ENCODE measurements at regions not wholly inside any gene's neighbourhood (a gene's known extent, or its start where the extent isn't known, plus 50 kb on each side); places are given as distances from the start of the nearest gene placed in this dataset.

- Histone ChIP-seq H3K27me3 (no peaks in the 10 kb centered on the region), H3K36me3 (no peaks in the 10 kb centered on the region), H3K9me3 (ENCODE audit: low read depth) (no peaks in the 10 kb centered on the region), H3K4me1 (ENCODE audit: low read depth) (no peaks in the 10 kb centered on the region), H3K27ac (no peak overlapping the region), H3K4me3 (no peak overlapping the region)
- TF ChIP-seq, protein P1, sequence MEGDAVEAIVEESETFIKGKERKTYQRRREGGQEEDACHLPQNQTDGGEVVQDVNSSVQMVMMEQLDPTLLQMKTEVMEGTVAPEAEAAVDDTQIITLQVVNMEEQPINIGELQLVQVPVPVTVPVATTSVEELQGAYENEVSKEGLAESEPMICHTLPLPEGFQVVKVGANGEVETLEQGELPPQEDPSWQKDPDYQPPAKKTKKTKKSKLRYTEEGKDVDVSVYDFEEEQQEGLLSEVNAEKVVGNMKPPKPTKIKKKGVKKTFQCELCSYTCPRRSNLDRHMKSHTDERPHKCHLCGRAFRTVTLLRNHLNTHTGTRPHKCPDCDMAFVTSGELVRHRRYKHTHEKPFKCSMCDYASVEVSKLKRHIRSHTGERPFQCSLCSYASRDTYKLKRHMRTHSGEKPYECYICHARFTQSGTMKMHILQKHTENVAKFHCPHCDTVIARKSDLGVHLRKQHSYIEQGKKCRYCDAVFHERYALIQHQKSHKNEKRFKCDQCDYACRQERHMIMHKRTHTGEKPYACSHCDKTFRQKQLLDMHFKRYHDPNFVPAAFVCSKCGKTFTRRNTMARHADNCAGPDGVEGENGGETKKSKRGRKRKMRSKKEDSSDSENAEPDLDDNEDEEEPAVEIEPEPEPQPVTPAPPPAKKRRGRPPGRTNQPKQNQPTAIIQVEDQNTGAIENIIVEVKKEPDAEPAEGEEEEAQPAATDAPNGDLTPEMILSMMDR (IDR thresholded peaks at IDR 0.05; ENCODE audit: low read depth, low read length): no peak
- DNase-seq (ENCODE audit: low read depth in 1 of 2, low spot score in 1 of 2): no peak
Observed at GRCh38 chr3:117499189-117499870, 789.8 kb downstream of the TUSC7 start.

GRCh38 chr3:117507958-117508357 is 798.4 kb downstream of the TUSC7 start:
- no peak for DNase-seq (ENCODE audit: low read depth in 1 of 2, low spot score in 1 of 2)
- no peaks in the 10 kb centered on the region for H3K4me1 ChIP-seq (ENCODE audit: low read depth)
- H3K36me3 ChIP-seq: no peaks in the 10 kb centered on the region
- TF ChIP-seq, protein P1 (IDR thresholded peaks at IDR 0.05; ENCODE audit: low read depth, low read length): no peak
- no peaks in the 10 kb centered on the region for H3K27me3 ChIP-seq
- H3K4me3 ChIP-seq: no peak overlapping the region
- H3K27ac ChIP-seq: no peak overlapping the region
- no peaks in the 10 kb centered on the region for H3K9me3 ChIP-seq (ENCODE audit: low read depth)

GRCh38 chr3:117509858-117510257 is 800.3 kb downstream of the TUSC7 start:
- Histone ChIP-seq H3K27me3 (no peaks in the 10 kb centered on the region), H3K9me3 (ENCODE audit: low read depth) (no peaks in the 10 kb centered on the region), H3K36me3 (no peaks in the 10 kb centered on the region), H3K4me3 (no peak overlapping the region), H3K27ac (no peak overlapping the region), H3K4me1 (ENCODE audit: low read depth) (no peaks in the 10 kb centered on the region)
- DNase-seq (ENCODE audit: low read depth in 1 of 2, low spot score in 1 of 2): no peak
- TF ChIP-seq, protein P1 (IDR thresholded peaks at IDR 0.05; ENCODE audit: low read depth, low read length): no peak

DNA sequence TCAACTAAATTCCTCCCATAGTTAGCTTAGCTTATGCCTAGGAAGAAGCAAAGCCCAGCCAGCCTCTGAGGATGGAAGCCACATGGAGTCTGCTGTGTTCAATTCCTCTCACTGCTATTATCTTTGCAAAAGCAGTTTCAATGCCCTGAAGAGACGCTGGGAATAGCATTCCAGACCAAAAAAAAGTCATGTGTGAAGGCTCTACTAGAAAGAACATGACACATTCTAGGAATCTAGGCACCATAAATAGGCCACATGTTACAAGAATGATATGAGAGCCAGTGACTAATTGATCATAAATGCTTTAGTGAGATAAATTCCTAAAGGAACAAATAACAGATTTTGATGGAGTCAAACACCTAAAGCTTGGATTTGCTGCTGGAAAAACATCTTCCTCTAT is 800.8 kb downstream of the TUSC7 start:
- Histone ChIP-seq H3K27me3 (no peaks in the 10 kb centered on the region), H3K27ac (no peak overlapping the region), H3K9me3 (ENCODE audit: low read depth) (no peaks in the 10 kb centered on the region), H3K4me1 (ENCODE audit: low read depth) (no peaks in the 10 kb centered on the region), H3K36me3 (no peaks in the 10 kb centered on the region), H3K4me3 (no peak overlapping the region)
- DNase-seq (ENCODE audit: low read depth in 1 of 2, low spot score in 1 of 2): peak; percentile 3 to 20
- TF ChIP-seq, protein P1 (IDR thresholded peaks at IDR 0.05; ENCODE audit: low read depth, low read length): no peak

GRCh38 chr3:117512975-117513374 is 803.4 kb downstream of the TUSC7 start:
- no peak for DNase-seq (ENCODE audit: low read depth in 1 of 2, low spot score in 1 of 2)
- H3K4me3 ChIP-seq: no peak overlapping the region
- no peak overlapping the region for H3K27ac ChIP-seq

More at GRCh38 chr3:117512975-117513374, 803.4 kb downstream of the TUSC7 start:
- TF ChIP-seq, protein P1 (IDR thresholded peaks at IDR 0.05; ENCODE audit: low read depth, low read length): no peak
- H3K27me3 ChIP-seq: no peaks in the 10 kb centered on the region
- H3K36me3 ChIP-seq: no peaks in the 10 kb centered on the region
- no peaks in the 10 kb centered on the region for H3K9me3 ChIP-seq (ENCODE audit: low read depth)
- no peaks in the 10 kb centered on the region for H3K4me1 ChIP-seq (ENCODE audit: low read depth)

Measured in cardiac muscle cell (in vitro differentiated cells and primary cell).